ENCODE measurements at regions not wholly inside any gene's neighbourhood (a gene's known extent, or its start where the extent isn't known, plus 50 kb on each side); places are given as distances from the start of the nearest gene placed in this dataset.

DNA sequence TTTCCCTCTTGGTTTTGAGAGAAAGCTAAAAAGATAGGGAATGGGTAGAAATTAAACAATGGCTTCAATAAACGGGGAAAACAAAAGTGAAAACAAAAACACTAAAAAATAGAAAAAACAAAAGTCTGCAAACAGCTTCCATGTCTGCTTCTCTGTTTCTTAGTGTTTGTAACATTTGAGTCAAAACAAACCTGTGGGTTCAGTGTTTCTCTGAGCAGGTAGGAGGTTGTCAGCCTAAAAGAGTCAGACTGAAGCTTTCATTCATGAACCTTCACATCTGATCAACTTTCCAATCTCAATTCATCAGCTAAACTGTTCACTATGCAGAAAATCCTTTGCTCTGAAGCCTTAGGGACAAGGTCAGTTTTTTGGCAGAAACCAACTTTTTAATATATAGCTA is 102.5 kb upstream of the ADAMTS16 start:
- no peak for TF ChIP-seq CTCF (conservative IDR thresholded peaks at IDR 0.05; ENCODE audit: control insufficient read depth, insufficient read depth, low read depth, low read length)
- DNase-seq (ENCODE audit: low read depth) = no peak
- H3K4me3 ChIP-seq (ENCODE audit: control insufficient read depth, low read depth, low read length) = no peak overlapping the region

GRCh38 chr5:5039918-5040317 is 100.2 kb upstream of the ADAMTS16 start:
- TF ChIP-seq CTCF (conservative IDR thresholded peaks at IDR 0.05; ENCODE audit: control insufficient read depth, insufficient read depth, low read depth, low read length) = no peak
- no peak overlapping the region for H3K4me3 ChIP-seq (ENCODE audit: control insufficient read depth, low read depth, low read length)
- DNase-seq (ENCODE audit: low read depth) = no peak

GRCh38 chr5:5040712-5041111 is 99.4 kb upstream of the ADAMTS16 start:
- H3K4me3 ChIP-seq (ENCODE audit: control insufficient read depth, low read depth, low read length) = no peak overlapping the region
- no peak for DNase-seq (ENCODE audit: low read depth)
- TF ChIP-seq CTCF (conservative IDR thresholded peaks at IDR 0.05; ENCODE audit: control insufficient read depth, insufficient read depth, low read depth, low read length) = no peak

DNA sequence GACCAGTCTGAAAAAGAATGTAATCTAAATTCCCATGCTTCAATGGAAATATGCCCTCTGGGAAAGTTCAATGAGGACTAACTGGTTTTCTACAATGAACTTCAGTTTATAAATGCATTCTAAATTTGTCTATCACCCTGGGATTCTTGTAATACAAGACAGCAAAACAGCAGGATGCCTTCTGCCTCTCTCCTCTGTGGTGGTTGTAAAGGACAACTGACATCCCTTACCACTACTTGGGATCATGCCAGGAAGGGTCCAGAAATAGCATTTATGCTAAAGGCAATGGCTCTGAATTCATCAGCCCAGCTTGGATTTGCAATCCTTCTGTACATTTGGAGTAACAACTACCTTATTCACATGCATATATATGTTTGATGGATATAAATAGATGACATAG is 97.3 kb upstream of the ADAMTS16 start:
- no peak for TF ChIP-seq CTCF (conservative IDR thresholded peaks at IDR 0.05; ENCODE audit: control insufficient read depth, insufficient read depth, low read depth, low read length)
- no peak for DNase-seq (ENCODE audit: low read depth)
- H3K4me3 ChIP-seq (ENCODE audit: control insufficient read depth, low read depth, low read length) = no peak overlapping the region

DNA sequence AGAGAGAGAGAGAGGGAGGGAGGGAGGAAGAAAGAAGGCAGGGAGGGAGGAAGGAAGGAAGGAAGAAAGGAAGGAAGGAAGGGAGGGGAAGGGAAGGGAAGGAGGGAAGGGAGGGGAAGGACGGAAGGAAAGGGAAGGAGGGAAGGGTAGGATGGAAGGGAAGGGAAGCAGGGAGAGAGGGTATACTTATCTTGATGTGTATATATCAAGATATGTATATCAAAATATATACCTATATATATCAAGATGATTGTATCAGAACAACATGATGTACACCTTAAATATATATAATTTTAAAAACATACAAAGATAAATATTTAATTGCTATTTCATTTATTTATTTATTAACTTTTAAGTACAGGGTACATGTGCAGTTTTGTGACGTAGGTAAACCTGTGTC is 96.8 kb upstream of the ADAMTS16 start:
- TF ChIP-seq CTCF (conservative IDR thresholded peaks at IDR 0.05; ENCODE audit: control insufficient read depth, insufficient read depth, low read depth, low read length) = no peak
- DNase-seq (ENCODE audit: low read depth) = no peak
- H3K4me3 ChIP-seq (ENCODE audit: control insufficient read depth, low read depth, low read length) = no peak overlapping the region

DNA sequence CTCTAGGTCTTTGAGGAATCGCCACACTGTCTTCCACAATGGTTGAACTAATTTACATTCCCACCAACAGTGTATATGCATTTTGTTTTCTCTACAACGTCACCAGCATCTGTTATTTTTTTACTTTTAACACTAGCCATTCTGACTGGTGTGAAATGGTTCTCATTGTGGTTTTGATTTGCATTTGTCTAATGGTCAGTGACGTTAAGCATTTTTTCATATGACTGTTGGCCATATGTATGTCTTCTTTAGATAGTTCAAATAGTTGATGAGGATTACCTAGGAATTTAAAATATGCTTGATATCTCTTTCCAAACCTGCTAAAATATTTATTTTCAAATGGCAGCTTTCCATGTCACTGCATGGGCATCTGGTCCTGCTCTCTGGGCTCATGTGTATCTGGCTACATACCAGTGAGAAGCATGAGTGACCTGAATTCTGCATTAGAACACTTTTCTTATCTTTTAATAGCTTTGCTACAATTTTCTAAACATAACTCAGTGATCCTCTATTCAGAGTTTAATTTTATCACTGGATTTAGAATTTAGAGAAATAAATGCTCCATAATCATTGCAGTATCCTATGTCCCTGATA is 95.8 kb upstream of the ADAMTS16 start:
- TF ChIP-seq CTCF (conservative IDR thresholded peaks at IDR 0.05; ENCODE audit: control insufficient read depth, insufficient read depth, low read depth, low read length) = no peak
- DNase-seq (ENCODE audit: low read depth) = no peak
- no peak overlapping the region for H3K4me3 ChIP-seq (ENCODE audit: control insufficient read depth, low read depth, low read length)
